Erythroblast (primary cell): ENCODE measurements at regions not wholly inside any gene's neighbourhood (a gene's known extent, or its start where the extent isn't known, plus 50 kb on each side); places are given as distances from the start of the nearest gene placed in this dataset.

ENCODE experiments used
- GATA1 ChIP-seq: IDR thresholded peaks from 2 replicates; pipeline ENCODE4 v1.6.1; 2011; ENCODE audit warnings: low read depth, mild to moderate bottlenecking, control low read depth, low read length, moderate library complexity
- POLR2A ChIP-seq: IDR thresholded peaks from 2 replicates; pipeline ENCODE4 v1.6.1; 2011; ENCODE audit warnings: mild to moderate bottlenecking, low read length

- TF ChIP-seq POLR2A (no peak), GATA1 (no peak)
These were observed 86.1 kb upstream of the BZW1 start for GRCh38 chr2:200725596-200725995.
